ENCODE measurements at regions not wholly inside any gene's neighbourhood (a gene's known extent, or its start where the extent isn't known, plus 50 kb on each side); places are given as distances from the start of the nearest gene placed in this dataset.

GRCh38 chr21:15159382-15160020 lies 94.7 kb upstream of the NRIP1 start:
- TF ChIP-seq, protein P1, sequence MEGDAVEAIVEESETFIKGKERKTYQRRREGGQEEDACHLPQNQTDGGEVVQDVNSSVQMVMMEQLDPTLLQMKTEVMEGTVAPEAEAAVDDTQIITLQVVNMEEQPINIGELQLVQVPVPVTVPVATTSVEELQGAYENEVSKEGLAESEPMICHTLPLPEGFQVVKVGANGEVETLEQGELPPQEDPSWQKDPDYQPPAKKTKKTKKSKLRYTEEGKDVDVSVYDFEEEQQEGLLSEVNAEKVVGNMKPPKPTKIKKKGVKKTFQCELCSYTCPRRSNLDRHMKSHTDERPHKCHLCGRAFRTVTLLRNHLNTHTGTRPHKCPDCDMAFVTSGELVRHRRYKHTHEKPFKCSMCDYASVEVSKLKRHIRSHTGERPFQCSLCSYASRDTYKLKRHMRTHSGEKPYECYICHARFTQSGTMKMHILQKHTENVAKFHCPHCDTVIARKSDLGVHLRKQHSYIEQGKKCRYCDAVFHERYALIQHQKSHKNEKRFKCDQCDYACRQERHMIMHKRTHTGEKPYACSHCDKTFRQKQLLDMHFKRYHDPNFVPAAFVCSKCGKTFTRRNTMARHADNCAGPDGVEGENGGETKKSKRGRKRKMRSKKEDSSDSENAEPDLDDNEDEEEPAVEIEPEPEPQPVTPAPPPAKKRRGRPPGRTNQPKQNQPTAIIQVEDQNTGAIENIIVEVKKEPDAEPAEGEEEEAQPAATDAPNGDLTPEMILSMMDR (conservative IDR thresholded peaks at IDR 0.05) = no peak
- no peak for TF ChIP-seq ZFX (IDR thresholded peaks at IDR 0.05)

Measured in C4-2B (cell line).